Upper lobe of left lung (tissue), 6 donors: ENCODE measurements at regions not wholly inside any gene's neighbourhood (a gene's known extent, or its start where the extent isn't known, plus 50 kb on each side); places are given as distances from the start of the nearest gene placed in this dataset.

Source experiments
- ATAC-seq, 2 donors: fragments of 200-7000 bp; cut with Tn5 transposase; one replicate each; pipeline ENCODE4 v1.9.1; 2022; ENCODE audit warnings: mild to moderate bottlenecking in 2 of 2, moderate library complexity in 2 of 2; ENCODE audit not compliant: low FRiP score in 2 of 2
- DNase-seq, 2 donors: peaks; one replicate each; pipeline ENCODE4 v3.0.0-alpha.2; 2019 to 2020
- H3K27ac ChIP-seq, 4 donors: fragments of 200-600 bp; sonication (generic); one replicate each; pipeline ENCODE4 v1.5.1; 2016 to 2019
- H3K27me3 ChIP-seq, 4 donors: fragments of 200-600 bp; sonication (generic); one replicate each; pipeline ENCODE4 v1.5.1; 2017 to 2019
- H3K36me3 ChIP-seq, 4 donors: fragments of 200-600 bp; sonication (generic); one replicate each; pipeline ENCODE4 v1.5.1; 2016 to 2019
- H3K4me1 ChIP-seq, 4 donors: fragments of 200-600 bp; sonication (generic); one replicate each; pipeline ENCODE4 v1.5.1; 2018 to 2019
- H3K4me3 ChIP-seq, 4 donors: fragments of 200-600 bp; sonication (generic); one replicate each; pipeline ENCODE4 v1.5.1; 2017 to 2019; ENCODE audit warnings: mild to moderate bottlenecking in 2 of 4, moderate library complexity in 1 of 4
- H3K9me3 ChIP-seq, 4 donors: fragments of 200-600 bp; sonication (generic); one replicate each; pipeline ENCODE4 v1.5.1; 2018 to 2019
- CTCF ChIP-seq, 6 experiments: fragments of 450-650 bp in 4 of 6; fragments of 200-600 bp in 2 of 6; sonication (generic) in 2 of 6; IDR thresholded peaks; one replicate each; pipeline ENCODE4 v1.5.1; 2016 to 2019; ENCODE audit warnings: antibody characterized with exemption in 6 of 6
- EP300 ChIP-seq, 4 donors: sonication (generic); formaldehyde crosslinking; IDR thresholded peaks; one replicate each; pipeline ENCODE4 v1.5.1; 2017; ENCODE audit warnings: antibody characterized with exemption in 4 of 4, control low read depth in 2 of 4
- POLR2A ChIP-seq, 4 donors: fragments of 450-650 bp; IDR thresholded peaks; one replicate each; pipeline ENCODE4 v1.5.1; 2016 to 2017; ENCODE audit warnings: antibody characterized with exemption in 4 of 4, mild to moderate bottlenecking in 2 of 4
- POLR2AphosphoS5 ChIP-seq, 2 donors: sonication (generic); formaldehyde crosslinking; IDR thresholded peaks; one replicate each; pipeline ENCODE4 v1.5.1; 2017; ENCODE audit warnings: antibody characterized with exemption in 2 of 2
- WGBS, 2 donors: methylation state at CpG; one replicate each; pipeline ENCODE4 v1.1.5; 2017 to 2018; 5-methylcytosine and 5-hydroxymethylcytosine counted together
- donor health status: DM: no; HTN: no; CAD: no; lungs with moderate emphysema.
- donor health status: DM: no; HTN: yes; CAD: no; lungs with severe emphysema.

- no peak for ATAC-seq
These were observed 55.2 kb downstream of the MAGEC2 start for GRCh38 chrX:142149919-142150318.

GRCh38 chrX:142134533-142134932, 70.6 kb downstream of the MAGEC2 start:
- Histone ChIP-seq H3K27ac (no peak overlapping the region), H3K27me3 (no peaks in the 10 kb centered on the region), H3K4me1 (no peaks in the 10 kb centered on the region), H3K4me3 (no peak overlapping the region), H3K36me3 (no peaks in the 10 kb centered on the region), H3K9me3 (peaks cover 0 to 6% (median 0%) of the 10 kb centered on the region in 4 donors)
- no peak for DNase-seq
- ATAC-seq: no peak
- TF ChIP-seq POLR2AphosphoS5 (IDR thresholded peaks at IDR 0.05) (no peak), CTCF (IDR thresholded peaks at IDR 0.05) (no peak), EP300 (IDR thresholded peaks at IDR 0.05) (no peak), POLR2A (IDR thresholded peaks at IDR 0.05) (no peak)
- WGBS, 2 donors: 74 to 83% methylated on average over 2 of the region's 2 CpGs

More at GRCh38 chrX:142149919-142150318, 55.2 kb downstream of the MAGEC2 start:
- no peaks in the 10 kb centered on the region for H3K9me3 ChIP-seq
- TF ChIP-seq POLR2AphosphoS5 (IDR thresholded peaks at IDR 0.05) (no peak), CTCF (IDR thresholded peaks at IDR 0.05) (no peak), EP300 (IDR thresholded peaks at IDR 0.05) (no peak), POLR2A (IDR thresholded peaks at IDR 0.05) (no peak)
- 58 to 63% methylated on average over 7 of the region's 7 CpGs for WGBS, 2 donors
- H3K4me3 ChIP-seq: no peak overlapping the region
- no peak for DNase-seq
- no peaks in the 10 kb centered on the region for H3K36me3 ChIP-seq
- H3K27me3 ChIP-seq: no peaks in the 10 kb centered on the region
- no peak overlapping the region for H3K27ac ChIP-seq
- H3K4me1 ChIP-seq: no peaks in the 10 kb centered on the region

- ATAC-seq (no peak), DNase-seq (no peak)
- H3K9me3 ChIP-seq: no peaks in the 10 kb centered on the region
- H3K27me3 ChIP-seq: no peaks in the 10 kb centered on the region
- H3K4me3 ChIP-seq: no peak overlapping the region
- no peak overlapping the region for H3K27ac ChIP-seq
- WGBS, 2 donors: 40 to 42% methylated on average over 1 of the region's 1 CpG
- H3K4me1 ChIP-seq: no peaks in the 10 kb centered on the region
- no peaks in the 10 kb centered on the region for H3K36me3 ChIP-seq
- no peak for TF ChIP-seq POLR2A (IDR thresholded peaks at IDR 0.05)
These were observed 108.8 kb downstream of the MAGEC2 start for GRCh38 chrX:142096253-142096652.

- TF ChIP-seq POLR2A (IDR thresholded peaks at IDR 0.05): no peak
- no peak for TF ChIP-seq POLR2AphosphoS5 (IDR thresholded peaks at IDR 0.05)
- TF ChIP-seq CTCF (IDR thresholded peaks at IDR 0.05): no peak
- DNase-seq (no peak), ATAC-seq (no peak)
- H3K27ac ChIP-seq: no peak overlapping the region
- no peaks in the 10 kb centered on the region for H3K4me1 ChIP-seq
- no peaks in the 10 kb centered on the region for H3K9me3 ChIP-seq
- H3K27me3 ChIP-seq: no peaks in the 10 kb centered on the region
- no peak overlapping the region for H3K4me3 ChIP-seq
- 56 to 63% methylated on average over 1 to 5 of the region's 5 CpGs for WGBS, 2 donors
- no peaks in the 10 kb centered on the region for H3K36me3 ChIP-seq
These were observed 109.3 kb downstream of the MAGEC2 start for GRCh38 chrX:142095651-142096245.

GRCh38 chrX:142089193-142089592, 115.9 kb downstream of the MAGEC2 start:
- DNase-seq (no peak), ATAC-seq (no peak)
- Histone ChIP-seq H3K27ac (no peak overlapping the region), H3K4me3 (no peak overlapping the region), H3K27me3 (no peaks in the 10 kb centered on the region), H3K9me3 (no peaks in the 10 kb centered on the region), H3K4me1 (no peaks in the 10 kb centered on the region), H3K36me3 (no peaks in the 10 kb centered on the region)
- TF ChIP-seq POLR2A (IDR thresholded peaks at IDR 0.05): no peak
- peak in 3 of 6 experiments; percentile 16 to 24 (median 16) for TF ChIP-seq CTCF (IDR thresholded peaks at IDR 0.05)
- whole genome bisulfite sequencing, 2 donors: 23 to 24% methylated on average over 1 of the region's 1 CpG
